HEK293 (cell line): ENCODE measurements at regions not wholly inside any gene's neighbourhood (a gene's known extent, or its start where the extent isn't known, plus 50 kb on each side); places are given as distances from the start of the nearest gene placed in this dataset.

ENCODE experiments used
- CTCF ChIP-seq: fragments of 450-650 bp; formaldehyde crosslinking; IDR thresholded peaks from 2 replicates; pipeline ENCODE4 v1.5.1; 2016; ENCODE audit warnings: missing biosample characterization, missing genetic modification characterization
- HOXD13 ChIP-seq: sonication (generic); formaldehyde crosslinking; IDR thresholded peaks from 2 replicates; pipeline ENCODE4 v1.8.0; 2022; ENCODE audit warnings: missing genetic modification reagents, borderline replicate concordance

GRCh38 chr7:79504607-79505389, 51.3 kb upstream of the MAGI2 start:
- TF ChIP-seq HOXD13 (CRISPR knock-in tag) = no peak
- no peak for TF ChIP-seq CTCF (tag by site-specific recombination)
